ENCODE measurements at regions not wholly inside any gene's neighbourhood (a gene's known extent, or its start where the extent isn't known, plus 50 kb on each side); places are given as distances from the start of the nearest gene placed in this dataset.

DNA sequence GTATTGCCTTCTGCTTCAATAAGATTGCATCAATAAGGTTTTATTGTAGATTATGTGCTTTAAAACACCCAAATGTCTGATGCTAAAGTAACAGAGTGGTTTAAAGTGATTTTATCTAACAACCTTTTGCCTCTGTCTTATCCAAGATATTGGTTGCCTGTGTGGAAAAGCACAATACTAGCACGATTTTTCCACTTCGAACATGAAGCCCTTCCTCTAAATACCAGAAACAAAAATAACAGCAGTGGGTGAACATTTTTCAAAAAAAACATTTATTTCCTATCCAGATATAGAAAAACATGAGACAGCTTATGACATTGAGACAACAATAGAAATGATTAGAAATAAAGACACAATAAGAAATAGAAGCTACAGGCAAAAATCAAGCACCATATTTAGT, 59.5 kb upstream of the MDFIC start:
- DNase-seq, result no peak
- no CpG with 5 or more reads among the region's 2 CpGs for WGBS (ENCODE audit: insufficient coverage)
- H3K27me3 ChIP-seq (replicated peaks in 2 of 5; ENCODE audit: control insufficient read depth in 4 of 5, insufficient read depth in 5 of 5, low read length in 4 of 5), result no peaks in the 10 kb centered on the region
- no peak overlapping the region for H3K27ac ChIP-seq (ENCODE audit: insufficient read depth in 1 of 2, low read depth in 1 of 2, low read length in 2 of 2, poor library complexity in 1 of 2, severe bottlenecking in 2 of 2)
- H3K4me1 ChIP-seq (ENCODE audit: control extremely low read depth in 1 of 4, control insufficient read depth in 4 of 4, insufficient read depth in 4 of 4, low read length in 3 of 4), result no peaks in the 10 kb centered on the region
- no peaks in the 10 kb centered on the region for H3K9me3 ChIP-seq (ENCODE audit: control extremely low read depth in 1 of 5, control insufficient read depth in 4 of 5, insufficient read depth in 2 of 5, low read depth in 1 of 5, low read length in 4 of 5)
- CTCF ChIA-PET, result interaction anchor here (0.7 to 7.0 kb wide), 2 partner anchors 355 to 597 kb away, joined by 4 to 69 read pairs; no protein-coding TSS in a partner anchor
- POLR2A ChIA-PET, result no interaction called here
- no peak overlapping the region for H3K4me3 ChIP-seq (ENCODE audit: control insufficient read depth in 1 of 7, extremely low read depth in 1 of 7, insufficient read depth in 4 of 7, low read depth in 2 of 7, low read length in 6 of 7)
- no peaks in the 10 kb centered on the region for H3K36me3 ChIP-seq (ENCODE audit: control insufficient read depth in 4 of 4, insufficient read depth in 4 of 4, low read length in 3 of 4)

DNA sequence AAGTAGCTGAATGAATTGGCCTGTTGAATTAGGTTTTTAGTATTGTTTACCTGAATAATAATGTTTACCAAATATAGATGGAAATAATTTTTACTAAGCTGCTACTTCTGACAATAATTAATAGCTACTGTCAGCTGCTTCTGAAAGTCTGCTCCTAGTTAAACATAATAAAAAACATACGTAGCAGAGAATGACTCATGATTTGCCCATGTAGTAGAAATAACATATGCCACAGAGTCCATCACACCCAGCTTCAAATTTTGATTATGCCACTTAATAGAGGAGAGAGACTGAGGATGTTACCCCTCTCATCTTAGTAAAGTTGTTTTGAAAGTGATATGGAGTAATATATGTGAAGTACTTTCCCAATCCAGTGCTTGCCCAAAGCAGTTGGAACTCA, 57.6 kb upstream of the MDFIC start:
- CTCF ChIA-PET, result interaction anchor here (1.0 to 7.0 kb wide), 4 partner anchors 10 to 594 kb away, joined by 3 to 69 read pairs (median 6); no protein-coding TSS in a partner anchor
- DNase-seq, result no peak

DNA sequence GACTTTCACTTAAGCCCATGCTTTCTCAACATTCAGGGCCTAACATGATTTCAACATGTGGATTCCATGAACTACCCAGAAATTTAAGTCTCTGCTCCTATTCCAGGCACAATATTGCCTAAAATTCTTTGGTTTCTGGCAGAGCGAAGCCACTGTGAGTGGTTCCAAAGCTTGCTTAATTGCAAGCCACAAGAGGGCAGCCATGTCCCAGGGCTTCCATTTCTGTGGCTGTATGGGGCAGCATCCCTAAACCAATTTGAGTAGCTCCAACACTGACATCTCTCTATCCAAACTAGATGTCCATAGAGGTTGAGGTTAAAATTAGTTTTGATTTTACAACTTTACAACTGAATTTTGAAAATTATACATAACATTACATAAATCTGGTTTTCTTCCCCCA, 56.3 kb upstream of the MDFIC start:
- no peaks in the 10 kb centered on the region for H3K27me3 ChIP-seq (replicated peaks in 2 of 5; ENCODE audit: control insufficient read depth in 4 of 5, insufficient read depth in 5 of 5, low read length in 4 of 5)
- H3K27ac ChIP-seq (ENCODE audit: insufficient read depth in 1 of 2, low read depth in 1 of 2, low read length in 2 of 2, poor library complexity in 1 of 2, severe bottlenecking in 2 of 2), result no peak overlapping the region
- H3K9me3 ChIP-seq (ENCODE audit: control extremely low read depth in 1 of 5, control insufficient read depth in 4 of 5, insufficient read depth in 2 of 5, low read depth in 1 of 5, low read length in 4 of 5), result no peaks in the 10 kb centered on the region
- WGBS (ENCODE audit: insufficient coverage), result 100% methylated on average over 1 of the region's 1 CpG
- POLR2A ChIA-PET, result no interaction called here
- no peaks in the 10 kb centered on the region for H3K4me1 ChIP-seq (ENCODE audit: control extremely low read depth in 1 of 4, control insufficient read depth in 4 of 4, insufficient read depth in 4 of 4, low read length in 3 of 4)
- H3K36me3 ChIP-seq (ENCODE audit: control insufficient read depth in 4 of 4, insufficient read depth in 4 of 4, low read length in 3 of 4), result no peaks in the 10 kb centered on the region
- peak; percentile 47 to 69 (median 60) for DNase-seq
- H3K4me3 ChIP-seq (ENCODE audit: control insufficient read depth in 1 of 7, extremely low read depth in 1 of 7, insufficient read depth in 4 of 7, low read depth in 2 of 7, low read length in 6 of 7), result no peak overlapping the region
- CTCF ChIA-PET, result interaction anchor here (0.7 to 7.0 kb wide), 18 partner anchors 11 to 1258 kb away, joined by 3 to 69 read pairs (median 3); partner anchors contain the start of gene MDFIC

More for the DNA sequence above, 57.6 kb upstream of the MDFIC start:
- Histone ChIP-seq H3K4me1 (ENCODE audit: control extremely low read depth in 1 of 4, control insufficient read depth in 4 of 4, insufficient read depth in 4 of 4, low read length in 3 of 4) (no peaks in the 10 kb centered on the region), H3K27me3 (replicated peaks in 2 of 5; ENCODE audit: control insufficient read depth in 4 of 5, insufficient read depth in 5 of 5, low read length in 4 of 5) (no peaks in the 10 kb centered on the region), H3K27ac (ENCODE audit: insufficient read depth in 1 of 2, low read depth in 1 of 2, low read length in 2 of 2, poor library complexity in 1 of 2, severe bottlenecking in 2 of 2) (no peak overlapping the region), H3K4me3 (ENCODE audit: control insufficient read depth in 1 of 7, extremely low read depth in 1 of 7, insufficient read depth in 4 of 7, low read depth in 2 of 7, low read length in 6 of 7) (no peak overlapping the region), H3K9me3 (ENCODE audit: control extremely low read depth in 1 of 5, control insufficient read depth in 4 of 5, insufficient read depth in 2 of 5, low read depth in 1 of 5, low read length in 4 of 5) (no peaks in the 10 kb centered on the region), H3K36me3 (ENCODE audit: control insufficient read depth in 4 of 4, insufficient read depth in 4 of 4, low read length in 3 of 4) (no peaks in the 10 kb centered on the region)
- POLR2A ChIA-PET, result no interaction called here
- no CpG with 5 or more reads among the region's 1 CpG for WGBS (ENCODE audit: insufficient coverage)
